Activated naive CD4-positive, alpha-beta T cell treated with anti-CD3 and anti-CD28 coated beads for 36 hours (primary cell): ENCODE measurements at regions not wholly inside any gene's neighbourhood (a gene's known extent, or its start where the extent isn't known, plus 50 kb on each side); places are given as distances from the start of the nearest gene placed in this dataset.
"Not testable (repeated sequence)": the region's sequence is repeated elsewhere in the genome, so short reads cannot be mapped to it uniquely, and the experiment has no call there.

Experiments used
- CTCF ChIA-PET: fragments of 350-600 bp; sonication (Branson Sonifier 250); formaldehyde crosslinking; loops from one replicate; lab custom pipeline; 2021; ENCODE audit warnings: antibody characterized with exemption; lab: Charles Lee
- DNase-seq: peaks from one replicate; pipeline ENCODE4 v3.0.0-alpha.2; 2020
- H3K27ac Mint-ChIP-seq: one replicate; pipeline ENCODE4 v1.8.0; 2021; ENCODE audit warnings: mild to moderate bottlenecking, mixed read lengths
- H3K27me3 Mint-ChIP-seq: one replicate; pipeline ENCODE4 v1.8.0; 2021; ENCODE audit warnings: low read depth, mixed read lengths
- H3K36me3 Mint-ChIP-seq: one replicate; pipeline ENCODE4 v1.8.0; 2021; ENCODE audit warnings: low read depth, mixed read lengths
- H3K4me1 Mint-ChIP-seq: one replicate; pipeline ENCODE4 v1.8.0; 2021; ENCODE audit warnings: low read depth, mixed read lengths
- H3K4me3 Mint-ChIP-seq: one replicate; pipeline ENCODE4 v1.8.0; 2021; ENCODE audit warnings: mild to moderate bottlenecking, moderate library complexity, mixed read lengths
- H3K9me3 Mint-ChIP-seq: one replicate; pipeline ENCODE4 v1.8.0; 2021; ENCODE audit warnings: mixed read lengths
- intact Hi-C: fragments of 100-400 bp; cut with micrococcal nuclease; formaldehyde crosslinking; loops from one replicate; pipeline ENCODE4 v1.15.1; 2023

- H3K4me3 Mint-ChIP-seq, result no peak overlapping the region
- CTCF ChIA-PET, result no interaction called here
These were observed 424.5 kb downstream of the SOX2 start for GRCh38 chr3:182136008-182136910.

GRCh38 chr3:182138393-182138792 is 426.7 kb downstream of the SOX2 start:
- no peak for DNase-seq
- CTCF ChIA-PET, result no interaction called here
- H3K36me3 Mint-ChIP-seq, result no peaks in the 10 kb centered on the region
- H3K27ac Mint-ChIP-seq, result no peak overlapping the region
- H3K27me3 Mint-ChIP-seq, result no peaks in the 10 kb centered on the region
- no peaks in the 10 kb centered on the region for H3K4me1 Mint-ChIP-seq
- intact Hi-C loops, result no loop called here
- H3K4me3 Mint-ChIP-seq, result no peak overlapping the region
- H3K9me3 Mint-ChIP-seq, result no peaks in the 10 kb centered on the region

More at GRCh38 chr3:182136008-182136910, 424.5 kb downstream of the SOX2 start:
- no peaks in the 10 kb centered on the region for H3K36me3 Mint-ChIP-seq
- DNase-seq, result no peak
- H3K27ac Mint-ChIP-seq, result no peak overlapping the region
- H3K9me3 Mint-ChIP-seq, result no peaks in the 10 kb centered on the region
- no peaks in the 10 kb centered on the region for H3K4me1 Mint-ChIP-seq
- intact Hi-C loops, result no loop called here
- H3K27me3 Mint-ChIP-seq, result no peaks in the 10 kb centered on the region

GRCh38 chr3:182139627-182140357 is 428.1 kb downstream of the SOX2 start:
- no peak overlapping the region for H3K4me3 Mint-ChIP-seq
- no peaks in the 10 kb centered on the region for H3K4me1 Mint-ChIP-seq
- H3K9me3 Mint-ChIP-seq, result no peaks in the 10 kb centered on the region
- no peak for DNase-seq
- H3K36me3 Mint-ChIP-seq, result no peaks in the 10 kb centered on the region
- intact Hi-C loops, result no loop called here
- CTCF ChIA-PET, result interaction anchor here (0.6 kb wide), 1 partner anchor 159 kb away, joined by 3 read pairs; no protein-coding TSS in a partner anchor
- no peak overlapping the region for H3K27ac Mint-ChIP-seq
- no peaks in the 10 kb centered on the region for H3K27me3 Mint-ChIP-seq

- Mint-ChIP-seq H3K36me3 (no peaks in the 10 kb centered on the region), H3K4me1 (no peaks in the 10 kb centered on the region), H3K27ac (no peak overlapping the region), H3K27me3 (no peaks in the 10 kb centered on the region), H3K4me3 (no peak overlapping the region), H3K9me3 (no peaks in the 10 kb centered on the region)
- no peak for DNase-seq
- CTCF ChIA-PET, result interaction anchor here (0.7 kb wide), 1 partner anchor 536 kb away, joined by 3 read pairs; no protein-coding TSS in a partner anchor
- intact Hi-C loops, result no loop called here
These were observed 431.2 kb downstream of the SOX2 start for GRCh38 chr3:182142928-182143327.

GRCh38 chr3:182143903-182144302 is 432.2 kb downstream of the SOX2 start:
- CTCF ChIA-PET, result interaction anchor here (0.8 kb wide), 1 partner anchor 123 kb away, joined by 3 read pairs; no protein-coding TSS in a partner anchor

GRCh38 chr3:182148360-182148759 is 436.6 kb downstream of the SOX2 start:
- DNase-seq, result no peak
- no peaks in the 10 kb centered on the region for H3K4me1 Mint-ChIP-seq
- no peak overlapping the region for H3K27ac Mint-ChIP-seq
- H3K9me3 Mint-ChIP-seq, result peaks cover 15% of the 10 kb centered on the region
- intact Hi-C loops, result no loop called here
- H3K27me3 Mint-ChIP-seq, result no peaks in the 10 kb centered on the region
- CTCF ChIA-PET, result no interaction called here
- no peaks in the 10 kb centered on the region for H3K36me3 Mint-ChIP-seq
- no peak overlapping the region for H3K4me3 Mint-ChIP-seq

More at GRCh38 chr3:182143903-182144302, 432.2 kb downstream of the SOX2 start:
- H3K9me3 Mint-ChIP-seq, result no peaks in the 10 kb centered on the region
- no peak overlapping the region for H3K4me3 Mint-ChIP-seq
- intact Hi-C loops, result no loop called here
- no peak overlapping the region for H3K27ac Mint-ChIP-seq
- H3K4me1 Mint-ChIP-seq, result no peaks in the 10 kb centered on the region
- no peak for DNase-seq
- no peaks in the 10 kb centered on the region for H3K27me3 Mint-ChIP-seq
- no peaks in the 10 kb centered on the region for H3K36me3 Mint-ChIP-seq

- intact Hi-C loops, result no loop called here
- H3K36me3 Mint-ChIP-seq, result no peaks in the 10 kb centered on the region
- CTCF ChIA-PET, result no interaction called here
- H3K27me3 Mint-ChIP-seq, result no peaks in the 10 kb centered on the region
- peaks cover 16% of the 10 kb centered on the region for H3K9me3 Mint-ChIP-seq
- no peak overlapping the region for H3K27ac Mint-ChIP-seq
- no peak for DNase-seq
- H3K4me1 Mint-ChIP-seq, result no peaks in the 10 kb centered on the region
- H3K4me3 Mint-ChIP-seq, result no peak overlapping the region
These were observed 437.9 kb downstream of the SOX2 start for GRCh38 chr3:182149594-182149993.

GRCh38 chr3:182156326-182156725 is 444.6 kb downstream of the SOX2 start:
- H3K4me1 Mint-ChIP-seq, H3K4me3 Mint-ChIP-seq, intact Hi-C loops, H3K27me3 Mint-ChIP-seq, H3K27ac Mint-ChIP-seq, DNase-seq, CTCF ChIA-PET, H3K36me3 Mint-ChIP-seq: not testable (repeated sequence)
- H3K9me3 Mint-ChIP-seq, result peaks cover 22% of the 10 kb centered on the region

GRCh38 chr3:182165234-182165633 is 453.5 kb downstream of the SOX2 start:
- Mint-ChIP-seq H3K27ac (no peak overlapping the region), H3K36me3 (no peaks in the 10 kb centered on the region), H3K27me3 (no peaks in the 10 kb centered on the region), H3K9me3 (no peaks in the 10 kb centered on the region), H3K4me3 (no peak overlapping the region), H3K4me1 (no peaks in the 10 kb centered on the region)
- no peak for DNase-seq
- intact Hi-C loops, result no loop called here
- CTCF ChIA-PET, result no interaction called here

GRCh38 chr3:182172534-182172933 is 460.8 kb downstream of the SOX2 start:
- no peaks in the 10 kb centered on the region for H3K27me3 Mint-ChIP-seq
- H3K36me3 Mint-ChIP-seq, result no peaks in the 10 kb centered on the region
- intact Hi-C loops, result no loop called here
- H3K9me3 Mint-ChIP-seq, result peaks cover 2% of the 10 kb centered on the region
- no peaks in the 10 kb centered on the region for H3K4me1 Mint-ChIP-seq
- no peak for DNase-seq
- H3K4me3 Mint-ChIP-seq, result no peak overlapping the region
- CTCF ChIA-PET, result no interaction called here
- no peak overlapping the region for H3K27ac Mint-ChIP-seq

GRCh38 chr3:182178488-182179200 is 466.9 kb downstream of the SOX2 start:
- H3K4me1 Mint-ChIP-seq, result no peaks in the 10 kb centered on the region
- intact Hi-C loops, result no loop called here
- no peak overlapping the region for H3K27ac Mint-ChIP-seq
- H3K27me3 Mint-ChIP-seq, result no peaks in the 10 kb centered on the region
- H3K4me3 Mint-ChIP-seq, result no peak overlapping the region
- CTCF ChIA-PET, result no interaction called here
- H3K36me3 Mint-ChIP-seq, result no peaks in the 10 kb centered on the region
- no peak for DNase-seq
- no peaks in the 10 kb centered on the region for H3K9me3 Mint-ChIP-seq

- no peak for DNase-seq
- Mint-ChIP-seq H3K9me3 (no peaks in the 10 kb centered on the region), H3K4me1 (no peaks in the 10 kb centered on the region), H3K27ac (no peak overlapping the region), H3K4me3 (no peak overlapping the region), H3K27me3 (no peaks in the 10 kb centered on the region), H3K36me3 (no peaks in the 10 kb centered on the region)
- intact Hi-C loops, result no loop called here
- CTCF ChIA-PET, result interaction anchor here (0.5 kb wide), 1 partner anchor 22 kb away, joined by 3 read pairs; no protein-coding TSS in a partner anchor
These were observed 467.9 kb downstream of the SOX2 start for GRCh38 chr3:182179631-182180030.
